ENCODE measurements at regions not wholly inside any gene's neighbourhood (a gene's known extent, or its start where the extent isn't known, plus 50 kb on each side); places are given as distances from the start of the nearest gene placed in this dataset.

DNA sequence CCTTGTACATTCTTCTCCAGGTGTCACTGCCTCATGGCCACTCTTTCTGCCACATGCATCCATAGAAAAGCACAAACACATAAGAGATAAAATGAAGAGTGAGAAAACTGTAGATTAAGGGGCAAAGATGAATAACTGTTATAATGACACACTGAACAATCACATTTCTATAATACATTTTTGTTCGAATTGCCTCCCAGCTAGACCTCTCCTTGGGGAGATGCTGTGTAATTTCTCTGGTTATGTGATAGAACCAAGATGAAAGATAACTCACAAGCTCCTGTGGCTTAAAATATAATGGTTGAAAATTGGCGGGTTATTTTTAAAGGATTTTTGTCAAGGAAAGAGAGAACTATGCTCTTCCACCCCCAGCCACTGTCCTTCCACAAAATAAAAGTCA is 60.2 kb upstream of the STEAP1 start:
- H3K36me3 Mint-ChIP-seq (ENCODE audit: low read depth): no peaks in the 10 kb centered on the region
- Histone ChIP-seq H3K27ac (ENCODE audit: low read depth) (no peak overlapping the region), H3F3A (replicated peaks; ENCODE audit: low read depth) (no peaks in the 10 kb centered on the region), H3K79me2 (replicated peaks; ENCODE audit: insufficient read depth) (no peaks in the 10 kb centered on the region), H3K9me2 (ENCODE audit: insufficient read depth) (no peaks in the 10 kb centered on the region), H2AFZ (no peak overlapping the region), H3K36me3 (ENCODE audit: insufficient read depth) (no peaks in the 10 kb centered on the region), H3K4me1 (ENCODE audit: insufficient read depth) (0 out of 2 replicates have a peak, but pooled peaks cover 5% of the 10 kb centered on the region), H3K27me3 (ENCODE audit: insufficient read depth) (no peaks in the 10 kb centered on the region), H3K4me2 (no peak overlapping the region), H4K20me1 (replicated peaks; ENCODE audit: insufficient read depth) (no peaks in the 10 kb centered on the region), H3K4me3 (no peak overlapping the region)
- peaks cover 4% of the 10 kb centered on the region; the same call in 1 of the 3 replicates for H3K4me1 Mint-ChIP-seq
- TF ChIP-seq EZH2phosphoT487 (IDR thresholded peaks at IDR 0.05; ENCODE audit: unreplicated experiment) (no peak), STAT1 (IDR thresholded peaks at IDR 0.05; ENCODE audit: unreplicated experiment) (no peak), POLR2AphosphoS5 (IDR thresholded peaks at IDR 0.05; ENCODE audit: low read depth) (no peak), EZH2 (IDR thresholded peaks at IDR 0.05; ENCODE audit: low read depth, unreplicated experiment) (no peak), JUNB (IDR thresholded peaks at IDR 0.05; ENCODE audit: unreplicated experiment) (no peak), CREB1 (CRISPR knock-in tag; IDR thresholded peaks at IDR 0.05; ENCODE audit: low read depth) (no peak), NANOG (IDR thresholded peaks at IDR 0.05; ENCODE audit: borderline replicate concordance) (no peak), ZNF331 (CRISPR knock-in tag; IDR thresholded peaks at IDR 0.05; ENCODE audit: low read depth) (no peak)
- TF ChIP-seq, protein P1, sequence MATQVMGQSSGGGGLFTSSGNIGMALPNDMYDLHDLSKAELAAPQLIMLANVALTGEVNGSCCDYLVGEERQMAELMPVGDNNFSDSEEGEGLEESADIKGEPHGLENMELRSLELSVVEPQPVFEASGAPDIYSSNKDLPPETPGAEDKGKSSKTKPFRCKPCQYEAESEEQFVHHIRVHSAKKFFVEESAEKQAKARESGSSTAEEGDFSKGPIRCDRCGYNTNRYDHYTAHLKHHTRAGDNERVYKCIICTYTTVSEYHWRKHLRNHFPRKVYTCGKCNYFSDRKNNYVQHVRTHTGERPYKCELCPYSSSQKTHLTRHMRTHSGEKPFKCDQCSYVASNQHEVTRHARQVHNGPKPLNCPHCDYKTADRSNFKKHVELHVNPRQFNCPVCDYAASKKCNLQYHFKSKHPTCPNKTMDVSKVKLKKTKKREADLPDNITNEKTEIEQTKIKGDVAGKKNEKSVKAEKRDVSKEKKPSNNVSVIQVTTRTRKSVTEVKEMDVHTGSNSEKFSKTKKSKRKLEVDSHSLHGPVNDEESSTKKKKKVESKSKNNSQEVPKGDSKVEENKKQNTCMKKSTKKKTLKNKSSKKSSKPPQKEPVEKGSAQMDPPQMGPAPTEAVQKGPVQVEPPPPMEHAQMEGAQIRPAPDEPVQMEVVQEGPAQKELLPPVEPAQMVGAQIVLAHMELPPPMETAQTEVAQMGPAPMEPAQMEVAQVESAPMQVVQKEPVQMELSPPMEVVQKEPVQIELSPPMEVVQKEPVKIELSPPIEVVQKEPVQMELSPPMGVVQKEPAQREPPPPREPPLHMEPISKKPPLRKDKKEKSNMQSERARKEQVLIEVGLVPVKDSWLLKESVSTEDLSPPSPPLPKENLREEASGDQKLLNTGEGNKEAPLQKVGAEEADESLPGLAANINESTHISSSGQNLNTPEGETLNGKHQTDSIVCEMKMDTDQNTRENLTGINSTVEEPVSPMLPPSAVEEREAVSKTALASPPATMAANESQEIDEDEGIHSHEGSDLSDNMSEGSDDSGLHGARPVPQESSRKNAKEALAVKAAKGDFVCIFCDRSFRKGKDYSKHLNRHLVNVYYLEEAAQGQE (IDR thresholded peaks at IDR 0.05; ENCODE audit: unreplicated experiment): no peak
- TF ChIP-seq, protein P2, sequence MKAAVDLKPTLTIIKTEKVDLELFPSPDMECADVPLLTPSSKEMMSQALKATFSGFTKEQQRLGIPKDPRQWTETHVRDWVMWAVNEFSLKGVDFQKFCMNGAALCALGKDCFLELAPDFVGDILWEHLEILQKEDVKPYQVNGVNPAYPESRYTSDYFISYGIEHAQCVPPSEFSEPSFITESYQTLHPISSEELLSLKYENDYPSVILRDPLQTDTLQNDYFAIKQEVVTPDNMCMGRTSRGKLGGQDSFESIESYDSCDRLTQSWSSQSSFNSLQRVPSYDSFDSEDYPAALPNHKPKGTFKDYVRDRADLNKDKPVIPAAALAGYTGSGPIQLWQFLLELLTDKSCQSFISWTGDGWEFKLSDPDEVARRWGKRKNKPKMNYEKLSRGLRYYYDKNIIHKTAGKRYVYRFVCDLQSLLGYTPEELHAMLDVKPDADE (IDR thresholded peaks at IDR 0.05): no peak
- TF ChIP-seq, protein P3, sequence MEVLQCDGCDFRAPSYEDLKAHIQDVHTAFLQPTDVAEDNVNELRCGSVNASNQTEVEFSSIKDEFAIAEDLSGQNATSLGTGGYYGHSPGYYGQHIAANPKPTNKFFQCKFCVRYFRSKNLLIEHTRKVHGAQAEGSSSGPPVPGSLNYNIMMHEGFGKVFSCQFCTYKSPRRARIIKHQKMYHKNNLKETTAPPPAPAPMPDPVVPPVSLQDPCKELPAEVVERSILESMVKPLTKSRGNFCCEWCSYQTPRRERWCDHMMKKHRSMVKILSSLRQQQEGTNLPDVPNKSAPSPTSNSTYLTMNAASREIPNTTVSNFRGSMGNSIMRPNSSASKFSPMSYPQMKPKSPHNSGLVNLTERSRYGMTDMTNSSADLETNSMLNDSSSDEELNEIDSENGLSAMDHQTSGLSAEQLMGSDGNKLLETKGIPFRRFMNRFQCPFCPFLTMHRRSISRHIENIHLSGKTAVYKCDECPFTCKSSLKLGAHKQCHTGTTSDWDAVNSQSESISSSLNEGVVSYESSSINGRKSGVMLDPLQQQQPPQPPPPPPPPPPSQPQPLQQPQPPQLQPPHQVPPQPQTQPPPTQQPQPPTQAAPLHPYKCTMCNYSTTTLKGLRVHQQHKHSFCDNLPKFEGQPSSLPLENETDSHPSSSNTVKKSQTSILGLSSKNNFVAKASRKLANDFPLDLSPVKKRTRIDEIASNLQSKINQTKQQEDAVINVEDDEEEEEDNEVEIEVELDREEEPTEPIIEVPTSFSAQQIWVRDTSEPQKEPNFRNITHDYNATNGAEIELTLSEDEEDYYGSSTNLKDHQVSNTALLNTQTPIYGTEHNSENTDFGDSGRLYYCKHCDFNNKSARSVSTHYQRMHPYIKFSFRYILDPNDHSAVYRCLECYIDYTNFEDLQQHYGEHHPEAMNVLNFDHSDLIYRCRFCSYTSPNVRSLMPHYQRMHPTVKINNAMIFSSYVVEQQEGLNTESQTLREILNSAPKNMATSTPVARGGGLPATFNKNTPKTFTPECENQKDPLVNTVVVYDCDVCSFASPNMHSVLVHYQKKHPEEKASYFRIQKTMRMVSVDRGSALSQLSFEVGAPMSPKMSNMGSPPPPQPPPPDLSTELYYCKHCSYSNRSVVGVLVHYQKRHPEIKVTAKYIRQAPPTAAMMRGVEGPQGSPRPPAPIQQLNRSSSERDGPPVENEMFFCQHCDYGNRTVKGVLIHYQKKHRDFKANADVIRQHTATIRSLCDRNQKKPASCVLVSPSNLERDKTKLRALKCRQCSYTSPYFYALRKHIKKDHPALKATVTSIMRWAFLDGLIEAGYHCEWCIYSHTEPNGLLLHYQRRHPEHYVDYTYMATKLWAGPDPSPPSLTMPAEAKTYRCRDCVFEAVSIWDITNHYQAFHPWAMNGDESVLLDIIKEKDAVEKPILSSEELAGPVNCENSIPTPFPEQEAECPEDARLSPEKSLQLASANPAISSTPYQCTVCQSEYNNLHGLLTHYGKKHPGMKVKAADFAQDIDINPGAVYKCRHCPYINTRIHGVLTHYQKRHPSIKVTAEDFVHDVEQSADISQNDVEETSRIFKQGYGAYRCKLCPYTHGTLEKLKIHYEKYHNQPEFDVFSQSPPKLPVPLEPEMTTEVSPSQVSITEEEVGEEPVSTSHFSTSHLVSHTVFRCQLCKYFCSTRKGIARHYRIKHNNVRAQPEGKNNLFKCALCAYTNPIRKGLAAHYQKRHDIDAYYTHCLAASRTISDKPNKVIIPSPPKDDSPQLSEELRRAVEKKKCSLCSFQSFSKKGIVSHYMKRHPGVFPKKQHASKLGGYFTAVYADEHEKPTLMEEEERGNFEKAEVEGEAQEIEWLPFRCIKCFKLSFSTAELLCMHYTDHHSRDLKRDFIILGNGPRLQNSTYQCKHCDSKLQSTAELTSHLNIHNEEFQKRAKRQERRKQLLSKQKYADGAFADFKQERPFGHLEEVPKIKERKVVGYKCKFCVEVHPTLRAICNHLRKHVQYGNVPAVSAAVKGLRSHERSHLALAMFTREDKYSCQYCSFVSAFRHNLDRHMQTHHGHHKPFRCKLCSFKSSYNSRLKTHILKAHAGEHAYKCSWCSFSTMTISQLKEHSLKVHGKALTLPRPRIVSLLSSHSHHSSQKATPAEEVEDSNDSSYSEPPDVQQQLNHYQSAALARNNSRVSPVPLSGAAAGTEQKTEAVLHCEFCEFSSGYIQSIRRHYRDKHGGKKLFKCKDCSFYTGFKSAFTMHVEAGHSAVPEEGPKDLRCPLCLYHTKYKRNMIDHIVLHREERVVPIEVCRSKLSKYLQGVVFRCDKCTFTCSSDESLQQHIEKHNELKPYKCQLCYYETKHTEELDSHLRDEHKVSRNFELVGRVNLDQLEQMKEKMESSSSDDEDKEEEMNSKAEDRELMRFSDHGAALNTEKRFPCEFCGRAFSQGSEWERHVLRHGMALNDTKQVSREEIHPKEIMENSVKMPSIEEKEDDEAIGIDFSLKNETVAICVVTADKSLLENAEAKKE (CRISPR knock-in tag; IDR thresholded peaks at IDR 0.05): no peak
- no peaks in the 10 kb centered on the region for H3K27me3 Mint-ChIP-seq (ENCODE audit: insufficient read depth, low read depth, poor library complexity)
- peaks cover 4% of the 10 kb centered on the region; the same call in 1 of the 3 replicates for H3K9me3 Mint-ChIP-seq
- H3K27ac Mint-ChIP-seq: no peak overlapping the region; the same call in 1 of the 2 replicates
- no peak for DNase-seq (ENCODE audit: low spot score)
- no peak overlapping the region for H3K4me3 Mint-ChIP-seq
- no peak for ATAC-seq
